H9 (cell line): ENCODE measurements at regions not wholly inside any gene's neighbourhood (a gene's known extent, or its start where the extent isn't known, plus 50 kb on each side); places are given as distances from the start of the nearest gene placed in this dataset.

ENCODE experiments used
- DNase-seq: peaks from one replicate; pipeline ENCODE4 v3.0.0-alpha.2; 2017
- H2AFZ ChIP-seq: one replicate; pipeline ENCODE4 v1.6.1; 2013; ENCODE audit warnings: mild to moderate bottlenecking, low read length, control low read depth, moderate library complexity
- H2AK5ac ChIP-seq: 2 replicates; pipeline ENCODE4 v1.6.1; 2013; ENCODE audit warnings: low read length, control low read depth, mixed read lengths; ENCODE audit not compliant: insufficient read length
- H2BK120ac ChIP-seq: one replicate; pipeline ENCODE4 v1.6.1; 2013; ENCODE audit warnings: low read depth, mild to moderate bottlenecking, low read length, control low read depth, inconsistent platforms; ENCODE audit not compliant: poor library complexity, severe bottlenecking
- H2BK12ac ChIP-seq: 2 replicates; pipeline ENCODE4 v1.6.1; 2013; ENCODE audit warnings: low read length, control low read depth, mixed read lengths, low read depth; ENCODE audit not compliant: insufficient read length
- H2BK15ac ChIP-seq: 2 replicates; pipeline ENCODE4 v1.6.1; 2013; ENCODE audit warnings: low read depth, low read length, control low read depth
- H2BK20ac ChIP-seq: one replicate; pipeline ENCODE4 v1.6.1; 2013; ENCODE audit warnings: low read depth, mild to moderate bottlenecking, low read length, control low read depth, inconsistent platforms; ENCODE audit not compliant: poor library complexity, severe bottlenecking
- H2BK5ac ChIP-seq: 2 replicates; pipeline ENCODE4 v1.6.1; 2013; ENCODE audit warnings: low read length, control low read depth, mixed read lengths; ENCODE audit not compliant: insufficient read length
- H3K14ac ChIP-seq: 2 replicates; pipeline ENCODE4 v1.6.1; 2013; ENCODE audit warnings: low read length, control low read depth; ENCODE audit not compliant: insufficient read depth
- H3K18ac ChIP-seq: 2 replicates; pipeline ENCODE4 v1.6.1; 2013; ENCODE audit warnings: low read depth, mild to moderate bottlenecking, mixed read lengths, low read length, control low read depth; ENCODE audit not compliant: insufficient read length
- H3K23ac ChIP-seq: 2 replicates; pipeline ENCODE4 v1.6.1; 2013; ENCODE audit warnings: low read length, control low read depth, mixed read lengths, low read depth; ENCODE audit not compliant: insufficient read length
- H3K23me2 ChIP-seq: 2 replicates; pipeline ENCODE4 v1.6.1; 2013; ENCODE audit warnings: low read depth, mild to moderate bottlenecking, mixed read lengths, low read length, control low read depth; ENCODE audit not compliant: insufficient read length, poor library complexity, severe bottlenecking
- H3K27ac ChIP-seq: 2 replicates; pipeline ENCODE4 v1.5.1; 2013; ENCODE audit warnings: low read length, control low read depth, mixed read lengths, low read depth; ENCODE audit not compliant: insufficient read length
- H3K27me3 ChIP-seq: 2 replicates; pipeline ENCODE4 v1.6.1; 2013; ENCODE audit warnings: low read length, control low read depth, inconsistent platforms; ENCODE audit not compliant: insufficient read depth
- H3K4ac ChIP-seq: 2 replicates; pipeline ENCODE4 v1.6.1; 2013; ENCODE audit warnings: low read depth, mild to moderate bottlenecking, control low read depth, inconsistent platforms, low read length, moderate library complexity
- H3K4me1 ChIP-seq: 2 replicates; pipeline ENCODE4 v1.6.1; 2013; ENCODE audit warnings: low read length, control low read depth, inconsistent platforms; ENCODE audit not compliant: insufficient read depth
- H3K4me2 ChIP-seq: 2 replicates; pipeline ENCODE4 v1.6.1; 2013; ENCODE audit warnings: low read length, control low read depth, mixed read lengths; ENCODE audit not compliant: insufficient read length, insufficient read depth
- H3K56ac ChIP-seq: 2 replicates; pipeline ENCODE4 v1.6.1; 2013; ENCODE audit warnings: low read depth, mild to moderate bottlenecking, mixed read lengths, low read length, control low read depth; ENCODE audit not compliant: insufficient read length
- H3K79me1 ChIP-seq: 2 replicates; pipeline ENCODE4 v1.6.1; 2013; ENCODE audit warnings: low read depth, mild to moderate bottlenecking, moderate library complexity, low read length, control low read depth, inconsistent platforms; ENCODE audit not compliant: insufficient read depth, poor library complexity, severe bottlenecking
- H3K79me2 ChIP-seq: 2 replicates; pipeline ENCODE4 v1.6.1; 2013; ENCODE audit warnings: low read length, control low read depth, inconsistent platforms; ENCODE audit not compliant: insufficient read depth
- H3K9ac ChIP-seq: 2 replicates; pipeline ENCODE4 v1.6.1; 2013; ENCODE audit warnings: low read length, control low read depth, mixed read lengths; ENCODE audit not compliant: insufficient read length; ENCODE audit errors: extremely low read depth
- H3K9me3 ChIP-seq: one replicate; pipeline ENCODE4 v1.6.1; 2013; ENCODE audit warnings: low read depth, low read length, inconsistent platforms; ENCODE audit not compliant: control insufficient read depth
- H3T11ph ChIP-seq: one replicate; pipeline ENCODE4 v1.6.1; 2013; ENCODE audit warnings: mild to moderate bottlenecking, low read length, control low read depth, inconsistent platforms
- H4K20me1 ChIP-seq: one replicate; pipeline ENCODE4 v1.6.1; 2013; ENCODE audit not compliant: control insufficient read depth, insufficient read length, insufficient read depth
- H4K5ac ChIP-seq: 2 replicates; pipeline ENCODE4 v1.6.1; 2013; ENCODE audit warnings: low read depth, mild to moderate bottlenecking, mixed read lengths, low read length, control low read depth; ENCODE audit not compliant: insufficient read length
- H4K8ac ChIP-seq: replicated peaks from 2 replicates; pipeline ENCODE4 v1.6.1; 2013; ENCODE audit warnings: low read length, control low read depth, mixed read lengths, low read depth; ENCODE audit not compliant: insufficient read length
- H4K91ac ChIP-seq: 2 replicates; pipeline ENCODE4 v1.6.1; 2013; ENCODE audit warnings: low read depth, mild to moderate bottlenecking, moderate library complexity, mixed read lengths, low read length, control low read depth; ENCODE audit not compliant: insufficient read length
- H3K27ac Mint-ChIP-seq, 3 experiments: 2 replicates in 2 of 3; 3 replicates in 1 of 3; pipeline ENCODE4 v1.8.0; 2020 to 2021; ENCODE audit warnings: mixed read lengths in 3 of 3, mild to moderate bottlenecking in 1 of 3, moderate library complexity in 1 of 3
- H3K27me3 Mint-ChIP-seq: 2 replicates; pipeline ENCODE4 v1.8.0; 2021; ENCODE audit warnings: low read depth, mild to moderate bottlenecking, moderate library complexity, mixed read lengths
- H3K36me3 Mint-ChIP-seq, 3 experiments: 2 replicates in 2 of 3; 3 replicates in 1 of 3; pipeline ENCODE4 v1.8.0; 2020 to 2021; ENCODE audit warnings: low read depth in 3 of 3, mixed read lengths in 3 of 3; ENCODE audit not compliant: insufficient read depth in 1 of 3
- H3K4me1 Mint-ChIP-seq, 2 experiments: 2 replicates each; pipeline ENCODE4 v1.8.0; 2020; ENCODE audit warnings: mixed read lengths in 2 of 2
- H3K4me3 Mint-ChIP-seq, 2 experiments: 2 replicates in 1 of 2; 3 replicates in 1 of 2; pipeline ENCODE4 v1.8.0; 2020 to 2021; ENCODE audit warnings: mild to moderate bottlenecking in 2 of 2, mixed read lengths in 2 of 2, moderate library complexity in 1 of 2
- H3K9me3 Mint-ChIP-seq, 2 experiments: 2 replicates in 1 of 2; 3 replicates in 1 of 2; pipeline ENCODE4 v1.8.0; 2020; ENCODE audit warnings: mild to moderate bottlenecking in 2 of 2, mixed read lengths in 2 of 2, moderate library complexity in 1 of 2
- WGBS: extraction: QIAGEN DNeasy Blood & Tissue Kit; methylation state at CpG from one replicate; pipeline ENCODE4 v1.1.7; 2013; ENCODE audit warnings: missing lambda C conversion rate, low lambda C conversion rate, mixed read lengths; ENCODE audit not compliant: insufficient read length; ENCODE audit errors: extremely low coverage; 5-methylcytosine and 5-hydroxymethylcytosine counted together
- TF ChIP-seq, protein P1 (sequence below): fragments of 200-600 bp; sonication (generic); conservative IDR thresholded peaks from 3 replicates; pipeline ENCODE4 v1.8.0; 2021; ENCODE audit warnings: antibody characterized with exemption, mild to moderate bottlenecking

DNA sequence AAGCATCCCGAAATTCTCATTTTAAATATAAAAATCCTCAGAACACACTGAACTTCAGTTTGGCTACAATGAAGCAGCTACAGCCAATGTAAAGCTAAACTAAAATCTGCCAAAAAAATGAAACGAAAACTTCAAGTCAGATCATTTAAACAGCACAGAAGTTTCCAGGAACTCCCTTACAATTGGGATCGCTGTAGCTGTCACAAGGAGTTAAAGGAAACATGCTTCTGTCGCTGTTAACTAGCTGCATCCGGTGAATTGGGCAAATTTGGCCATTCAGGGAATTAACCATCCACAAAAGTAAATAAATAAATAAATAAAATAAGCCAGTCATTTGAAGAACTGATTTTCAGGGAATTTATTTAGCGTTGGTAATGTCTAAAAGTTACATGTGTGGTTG, 77.0 kb upstream of the PEG3 start:
- Histone ChIP-seq H3K4ac (no peak overlapping the region), H4K91ac (no peak overlapping the region), H3K18ac (no peak overlapping the region), H3K27ac (no peak overlapping the region), H2AFZ (no peak overlapping the region), H3K9me3 (peaks cover 76% of the 10 kb centered on the region), H3K23ac (no peak overlapping the region), H2BK120ac (no peak overlapping the region), H3K56ac (no peak overlapping the region), H3K27me3 (no peaks in the 10 kb centered on the region), H3K14ac (no peak overlapping the region), H2BK20ac (no peak overlapping the region), H3K9ac (no peak overlapping the region), H2BK15ac (no peak overlapping the region), H2BK5ac (no peak overlapping the region), H3K4me1 (no peaks in the 10 kb centered on the region), H3T11ph (no peak overlapping the region), H3K79me1 (no peaks in the 10 kb centered on the region), H4K8ac (no peak overlapping the region), H4K5ac (no peak overlapping the region), H3K79me2 (no peaks in the 10 kb centered on the region), H2BK12ac (no peak overlapping the region), H4K20me1 (no peaks in the 10 kb centered on the region), H3K23me2 (no peaks in the 10 kb centered on the region), H3K4me2 (no peak overlapping the region), H2AK5ac (no peak overlapping the region)
- Mint-ChIP-seq H3K36me3 (peaks cover 14 to 27% (median 19%) of the 10 kb centered on the region in 3 experiments; a peak in 6 of 7 replicates), H3K27ac (no peak overlapping the region), H3K27me3 (peaks cover 11% of the 10 kb centered on the region), H3K9me3 (peaks cover 46 to 79% of the 10 kb centered on the region in 2 experiments), H3K4me1 (no peaks in the 10 kb centered on the region), H3K4me3 (no peak overlapping the region)
- WGBS, result no CpG with 5 or more reads among the region's 6 CpGs
- no peak for DNase-seq
- TF ChIP-seq, protein P1, sequence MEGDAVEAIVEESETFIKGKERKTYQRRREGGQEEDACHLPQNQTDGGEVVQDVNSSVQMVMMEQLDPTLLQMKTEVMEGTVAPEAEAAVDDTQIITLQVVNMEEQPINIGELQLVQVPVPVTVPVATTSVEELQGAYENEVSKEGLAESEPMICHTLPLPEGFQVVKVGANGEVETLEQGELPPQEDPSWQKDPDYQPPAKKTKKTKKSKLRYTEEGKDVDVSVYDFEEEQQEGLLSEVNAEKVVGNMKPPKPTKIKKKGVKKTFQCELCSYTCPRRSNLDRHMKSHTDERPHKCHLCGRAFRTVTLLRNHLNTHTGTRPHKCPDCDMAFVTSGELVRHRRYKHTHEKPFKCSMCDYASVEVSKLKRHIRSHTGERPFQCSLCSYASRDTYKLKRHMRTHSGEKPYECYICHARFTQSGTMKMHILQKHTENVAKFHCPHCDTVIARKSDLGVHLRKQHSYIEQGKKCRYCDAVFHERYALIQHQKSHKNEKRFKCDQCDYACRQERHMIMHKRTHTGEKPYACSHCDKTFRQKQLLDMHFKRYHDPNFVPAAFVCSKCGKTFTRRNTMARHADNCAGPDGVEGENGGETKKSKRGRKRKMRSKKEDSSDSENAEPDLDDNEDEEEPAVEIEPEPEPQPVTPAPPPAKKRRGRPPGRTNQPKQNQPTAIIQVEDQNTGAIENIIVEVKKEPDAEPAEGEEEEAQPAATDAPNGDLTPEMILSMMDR, result no peak
